ENCODE measurements at regions not wholly inside any gene's neighbourhood (a gene's known extent, or its start where the extent isn't known, plus 50 kb on each side); places are given as distances from the start of the nearest gene placed in this dataset.
"Not testable (repeated sequence)": the region's sequence is repeated elsewhere in the genome, so short reads cannot be mapped to it uniquely, and the experiment has no call there.

- DNase-seq = no peak
Measured at GRCh38 chr7:64469673-64470072, 93.2 kb downstream of the ZNF680 start.

- DNase-seq = no peak
Measured at GRCh38 chr7:64465551-64465950, 97.3 kb downstream of the ZNF680 start.

- DNase-seq = peak; percentile 45
Measured at GRCh38 chr7:64463636-64464375, 99.1 kb downstream of the ZNF680 start.

GRCh38 chr7:64459858-64460257, 103.0 kb downstream of the ZNF680 start:
- DNase-seq = not testable (repeated sequence)

GRCh38 chr7:64433590-64433989, 119.8 kb downstream of the ZNF736 start:
- no peak for DNase-seq

- no peak for DNase-seq
Measured at GRCh38 chr7:64431838-64432237, 118.1 kb downstream of the ZNF736 start.

- DNase-seq = no peak
Measured at GRCh38 chr7:64429232-64429631, 115.5 kb downstream of the ZNF736 start.

- not testable (repeated sequence) for DNase-seq
Measured at GRCh38 chr7:64425436-64425835, 111.7 kb downstream of the ZNF736 start.

DNA sequence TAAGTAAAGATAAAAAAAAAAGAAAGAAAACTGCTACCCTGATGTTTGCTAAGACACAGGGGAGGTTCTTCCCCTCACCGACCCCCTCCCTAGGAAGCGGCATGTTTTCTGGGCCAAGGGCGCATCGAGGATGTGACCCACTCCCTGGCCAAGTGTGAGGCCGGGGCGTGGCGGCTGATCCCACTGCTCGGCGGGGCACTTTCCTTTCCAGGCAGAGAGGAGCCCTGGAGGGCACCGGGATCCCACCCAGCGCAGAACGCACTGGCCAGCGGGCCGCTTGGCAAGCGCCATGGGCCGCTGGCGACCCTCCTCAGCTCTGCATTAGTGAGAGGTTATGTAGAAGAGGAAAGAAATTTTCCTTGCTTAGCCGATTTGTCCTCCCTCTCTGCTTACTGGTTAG, 93.4 kb downstream of the ZNF736 start:
- DNase-seq = no peak
